GM12874 (cell line): ENCODE measurements at regions not wholly inside any gene's neighbourhood (a gene's known extent, or its start where the extent isn't known, plus 50 kb on each side); places are given as distances from the start of the nearest gene placed in this dataset.

Source experiments
- TF ChIP-seq, protein P1 (sequence below): IDR thresholded peaks from 2 replicates; pipeline ENCODE4 v1.5.1; 2011; ENCODE audit warnings: low read depth, mild to moderate bottlenecking, control low read depth, low read length, moderate library complexity; ENCODE audit not compliant: insufficient read depth

DNA sequence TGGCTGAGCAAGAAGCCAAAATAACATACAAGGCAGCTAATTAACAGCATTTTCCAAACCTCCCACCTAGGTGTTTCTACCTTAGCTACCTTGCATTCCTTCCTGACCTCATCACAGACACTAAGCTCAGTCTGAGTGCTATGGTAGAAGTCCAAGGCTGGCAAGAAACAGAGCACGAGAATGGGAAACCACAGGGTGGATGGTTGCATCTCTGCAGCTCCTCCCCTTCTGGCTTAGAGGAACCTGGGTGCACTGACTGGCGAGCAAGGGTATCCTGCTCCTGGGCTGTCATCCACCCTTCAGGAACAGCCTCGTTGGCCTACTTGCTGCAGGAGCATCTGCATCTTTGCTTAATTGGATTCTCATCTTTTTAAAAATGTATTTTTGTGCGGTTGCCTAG is 73.1 kb upstream of the KIRREL3 start:
- TF ChIP-seq, protein P1, sequence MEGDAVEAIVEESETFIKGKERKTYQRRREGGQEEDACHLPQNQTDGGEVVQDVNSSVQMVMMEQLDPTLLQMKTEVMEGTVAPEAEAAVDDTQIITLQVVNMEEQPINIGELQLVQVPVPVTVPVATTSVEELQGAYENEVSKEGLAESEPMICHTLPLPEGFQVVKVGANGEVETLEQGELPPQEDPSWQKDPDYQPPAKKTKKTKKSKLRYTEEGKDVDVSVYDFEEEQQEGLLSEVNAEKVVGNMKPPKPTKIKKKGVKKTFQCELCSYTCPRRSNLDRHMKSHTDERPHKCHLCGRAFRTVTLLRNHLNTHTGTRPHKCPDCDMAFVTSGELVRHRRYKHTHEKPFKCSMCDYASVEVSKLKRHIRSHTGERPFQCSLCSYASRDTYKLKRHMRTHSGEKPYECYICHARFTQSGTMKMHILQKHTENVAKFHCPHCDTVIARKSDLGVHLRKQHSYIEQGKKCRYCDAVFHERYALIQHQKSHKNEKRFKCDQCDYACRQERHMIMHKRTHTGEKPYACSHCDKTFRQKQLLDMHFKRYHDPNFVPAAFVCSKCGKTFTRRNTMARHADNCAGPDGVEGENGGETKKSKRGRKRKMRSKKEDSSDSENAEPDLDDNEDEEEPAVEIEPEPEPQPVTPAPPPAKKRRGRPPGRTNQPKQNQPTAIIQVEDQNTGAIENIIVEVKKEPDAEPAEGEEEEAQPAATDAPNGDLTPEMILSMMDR = no peak

DNA sequence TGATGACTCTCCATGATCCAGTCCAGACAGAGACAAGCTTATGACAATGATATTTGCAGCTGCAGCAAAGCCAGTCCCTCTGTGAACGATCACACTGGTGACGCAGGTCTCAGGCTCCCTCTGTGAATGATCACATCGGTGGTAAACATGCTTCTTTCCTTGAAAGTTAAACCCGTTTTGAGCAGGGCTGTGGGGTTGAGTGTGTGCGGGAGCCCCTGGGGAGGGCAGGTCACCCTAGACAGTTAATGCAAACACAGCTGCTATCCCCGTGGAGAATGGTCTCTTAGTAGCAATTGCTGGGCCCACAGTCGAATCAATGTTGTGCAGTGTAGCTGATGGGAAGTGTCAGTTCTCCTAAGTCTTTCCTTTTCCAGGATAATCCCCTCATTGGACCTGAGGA is 71.0 kb upstream of the KIRREL3 start:
- TF ChIP-seq, protein P1 = no peak

DNA sequence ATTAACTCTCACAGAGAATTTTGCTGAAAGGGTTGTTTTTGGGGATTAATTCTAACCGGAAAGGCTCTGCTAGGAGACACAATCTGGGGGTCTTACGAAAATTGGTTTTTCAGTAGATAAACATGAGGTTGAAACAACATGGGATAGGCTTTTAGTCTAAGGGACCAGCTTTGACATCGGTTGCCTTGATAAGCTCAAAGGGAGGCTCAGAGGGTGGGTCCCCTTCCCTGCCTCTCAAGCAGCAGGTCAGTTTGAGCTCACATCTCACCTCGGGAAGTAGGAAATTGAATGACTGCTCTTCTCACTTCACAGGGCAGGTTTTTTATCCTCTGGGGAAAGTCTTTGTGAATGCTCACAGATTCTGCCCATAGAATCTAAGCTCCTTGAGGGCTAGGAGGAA is 70.2 kb upstream of the KIRREL3 start:
- TF ChIP-seq, protein P1 = no peak

DNA sequence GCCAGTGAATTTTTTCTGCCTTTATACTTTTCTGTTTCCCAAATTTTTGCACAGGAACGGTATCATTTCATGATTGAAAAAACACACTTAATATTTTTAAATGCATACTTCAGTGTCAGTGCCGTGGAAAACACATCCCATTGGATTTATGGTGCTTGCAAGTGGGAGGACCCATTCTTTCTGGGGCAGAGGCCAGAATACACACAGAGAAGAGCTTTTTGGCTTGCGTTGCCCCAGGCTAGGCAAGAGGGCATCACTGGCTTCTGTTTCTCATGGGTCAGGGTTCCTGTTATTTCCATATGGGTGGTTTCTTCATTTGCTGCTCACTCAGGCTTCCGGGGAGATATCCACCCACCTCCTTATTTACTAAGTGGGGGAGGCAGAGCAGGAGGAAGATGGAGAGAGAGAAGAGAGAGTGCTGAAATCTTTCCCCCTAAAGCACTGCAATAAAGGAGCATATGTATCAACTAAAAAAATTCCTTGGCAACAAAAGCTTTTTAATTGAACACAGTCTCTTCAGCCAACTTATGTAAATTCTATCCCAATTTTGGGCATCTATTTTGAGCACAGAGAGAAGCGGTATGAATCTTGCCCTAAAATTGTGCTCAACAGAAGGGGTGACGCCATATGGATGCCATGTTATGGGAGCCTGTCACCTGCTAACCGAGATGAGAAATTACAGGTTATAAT is 66.0 kb upstream of the KIRREL3 start:
- TF ChIP-seq, protein P1 = no peak

DNA sequence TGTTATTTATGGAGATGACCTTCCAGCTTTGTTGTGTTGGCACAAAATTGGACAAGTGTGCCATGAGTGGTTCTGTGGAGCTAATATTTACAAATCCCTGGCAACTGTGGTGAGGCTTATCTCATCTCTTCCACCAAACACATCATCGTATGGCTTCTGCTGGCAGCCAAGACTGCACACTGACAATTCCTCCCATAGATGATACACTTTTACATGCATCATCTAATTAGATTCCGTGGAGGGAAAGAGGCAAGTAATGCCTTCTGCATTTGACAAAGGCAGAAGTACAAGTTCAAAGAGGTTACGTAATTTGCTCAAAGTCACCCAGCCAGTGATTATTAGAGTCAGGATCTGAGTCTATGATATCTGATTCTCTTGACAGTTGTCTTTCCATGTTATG is 62.7 kb upstream of the KIRREL3 start:
- TF ChIP-seq, protein P1 = no peak

DNA sequence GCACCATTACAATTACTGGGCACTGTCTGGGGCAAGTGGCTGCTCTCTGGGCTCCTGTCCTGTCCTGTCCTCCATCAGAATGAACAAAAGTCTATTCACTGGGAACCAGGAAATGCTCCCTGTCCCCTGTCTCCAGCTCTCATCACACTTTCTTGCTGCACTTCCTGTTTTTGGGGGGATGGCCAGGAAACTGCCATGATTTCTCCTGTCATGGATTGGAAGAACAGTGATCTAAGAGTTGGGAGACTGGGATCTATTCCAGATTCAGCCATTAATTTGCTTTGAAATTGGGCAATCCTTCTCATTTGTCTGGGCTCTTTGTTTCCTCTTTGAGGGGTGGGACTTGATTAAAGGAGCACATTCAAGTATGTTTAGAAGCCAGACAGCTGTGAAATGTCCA is 61.4 kb upstream of the KIRREL3 start:
- TF ChIP-seq, protein P1 = no peak

DNA sequence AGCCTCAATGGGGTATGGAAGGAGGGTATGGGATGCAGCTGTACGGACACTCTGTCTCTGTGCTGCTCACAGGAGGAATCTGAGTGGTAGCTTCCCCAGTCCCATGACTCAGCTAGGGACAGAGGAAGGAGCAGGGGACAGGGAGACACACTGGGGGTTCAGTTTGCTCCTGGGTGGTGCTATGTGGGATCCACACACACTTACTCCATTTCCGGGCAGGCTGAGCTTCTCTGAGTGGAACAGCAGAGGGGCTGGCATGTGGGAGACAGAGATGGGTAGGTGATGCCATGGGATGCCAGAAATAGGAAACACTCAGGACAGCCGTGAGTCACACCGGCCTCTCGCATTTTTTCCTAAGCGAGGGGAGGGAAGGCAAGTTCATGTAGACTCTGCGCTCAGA is 59.2 kb upstream of the KIRREL3 start:
- TF ChIP-seq, protein P1 = no peak
